HG03571 (cell line): ENCODE measurements at regions not wholly inside any gene's neighbourhood (a gene's known extent, or its start where the extent isn't known, plus 50 kb on each side); places are given as distances from the start of the nearest gene placed in this dataset.

Experiments
- ATAC-seq: cut with Tn5 transposase; IDR thresholded peaks from one replicate; pipeline ENCODE4 v1.9.1; 2021; ENCODE audit not compliant: unreplicated experiment

- no peak for ATAC-seq
These were observed 912.6 kb upstream of the LCORL start for GRCh38 chr4:18934197-18934596.

GRCh38 chr4:18932730-18933339, 911.3 kb upstream of the LCORL start:
- no peak for ATAC-seq

GRCh38 chr4:18931643-18932377, 910.3 kb upstream of the LCORL start:
- ATAC-seq = no peak

- ATAC-seq = no peak
These were observed 908.9 kb upstream of the LCORL start for GRCh38 chr4:18930487-18930886.

GRCh38 chr4:18923496-18924161, 902.1 kb upstream of the LCORL start:
- no peak for ATAC-seq

GRCh38 chr4:18917689-18918088, 896.1 kb upstream of the LCORL start:
- no peak for ATAC-seq

GRCh38 chr4:18914182-18914581, 892.6 kb upstream of the LCORL start:
- ATAC-seq = no peak

GRCh38 chr4:18894928-18895327, 873.4 kb upstream of the LCORL start:
- no peak for ATAC-seq

- no peak for ATAC-seq
These were observed 860.9 kb upstream of the LCORL start for GRCh38 chr4:18882468-18882867.

GRCh38 chr4:18881556-18881955, 860.0 kb upstream of the LCORL start:
- no peak for ATAC-seq

GRCh38 chr4:18880871-18881270, 859.3 kb upstream of the LCORL start:
- ATAC-seq = no peak

- ATAC-seq = no peak
These were observed 857.0 kb upstream of the LCORL start for GRCh38 chr4:18878561-18878960.

- ATAC-seq = no peak
These were observed 847.6 kb upstream of the LCORL start for GRCh38 chr4:18869166-18869565.

- ATAC-seq = no peak
These were observed 839.4 kb upstream of the LCORL start for GRCh38 chr4:18860836-18861530.

GRCh38 chr4:18859468-18859867, 837.9 kb upstream of the LCORL start:
- ATAC-seq = no peak

GRCh38 chr4:18858229-18858922, 836.8 kb upstream of the LCORL start:
- no peak for ATAC-seq

GRCh38 chr4:18850867-18851266, 829.3 kb upstream of the LCORL start:
- no peak for ATAC-seq

- no peak for ATAC-seq
These were observed 825.8 kb upstream of the LCORL start for GRCh38 chr4:18847249-18847890.

GRCh38 chr4:18846313-18846712, 824.8 kb upstream of the LCORL start:
- ATAC-seq = no peak

- ATAC-seq = no peak
These were observed 823.2 kb upstream of the LCORL start for GRCh38 chr4:18844726-18845125.

- ATAC-seq = no peak
These were observed 820.9 kb upstream of the LCORL start for GRCh38 chr4:18842431-18842830.
